Retinal pigment epithelial cell (primary cell): ENCODE measurements at regions not wholly inside any gene's neighbourhood (a gene's known extent, or its start where the extent isn't known, plus 50 kb on each side); places are given as distances from the start of the nearest gene placed in this dataset.

Experiments used
- DNase-seq: peaks from one replicate; pipeline ENCODE4 v3.0.0-alpha.2; 2010; ENCODE audit warnings: low read depth
- H3K4me3 ChIP-seq: 2 replicates; pipeline ENCODE4 v1.5.1; 2011; ENCODE audit warnings: mild to moderate bottlenecking, low read length, control low read depth, moderate library complexity
- TF ChIP-seq, protein P1 (sequence below): conservative IDR thresholded peaks from 2 replicates; pipeline ENCODE4 v1.5.1; 2011; ENCODE audit warnings: low read depth, low read length, control low read depth, inconsistent platforms

GRCh38 chr11:106442032-106442431, 364.6 kb downstream of the AASDHPPT start:
- no peak overlapping the region for H3K4me3 ChIP-seq
- DNase-seq: no peak
- TF ChIP-seq, protein P1, sequence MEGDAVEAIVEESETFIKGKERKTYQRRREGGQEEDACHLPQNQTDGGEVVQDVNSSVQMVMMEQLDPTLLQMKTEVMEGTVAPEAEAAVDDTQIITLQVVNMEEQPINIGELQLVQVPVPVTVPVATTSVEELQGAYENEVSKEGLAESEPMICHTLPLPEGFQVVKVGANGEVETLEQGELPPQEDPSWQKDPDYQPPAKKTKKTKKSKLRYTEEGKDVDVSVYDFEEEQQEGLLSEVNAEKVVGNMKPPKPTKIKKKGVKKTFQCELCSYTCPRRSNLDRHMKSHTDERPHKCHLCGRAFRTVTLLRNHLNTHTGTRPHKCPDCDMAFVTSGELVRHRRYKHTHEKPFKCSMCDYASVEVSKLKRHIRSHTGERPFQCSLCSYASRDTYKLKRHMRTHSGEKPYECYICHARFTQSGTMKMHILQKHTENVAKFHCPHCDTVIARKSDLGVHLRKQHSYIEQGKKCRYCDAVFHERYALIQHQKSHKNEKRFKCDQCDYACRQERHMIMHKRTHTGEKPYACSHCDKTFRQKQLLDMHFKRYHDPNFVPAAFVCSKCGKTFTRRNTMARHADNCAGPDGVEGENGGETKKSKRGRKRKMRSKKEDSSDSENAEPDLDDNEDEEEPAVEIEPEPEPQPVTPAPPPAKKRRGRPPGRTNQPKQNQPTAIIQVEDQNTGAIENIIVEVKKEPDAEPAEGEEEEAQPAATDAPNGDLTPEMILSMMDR: no peak

DNA sequence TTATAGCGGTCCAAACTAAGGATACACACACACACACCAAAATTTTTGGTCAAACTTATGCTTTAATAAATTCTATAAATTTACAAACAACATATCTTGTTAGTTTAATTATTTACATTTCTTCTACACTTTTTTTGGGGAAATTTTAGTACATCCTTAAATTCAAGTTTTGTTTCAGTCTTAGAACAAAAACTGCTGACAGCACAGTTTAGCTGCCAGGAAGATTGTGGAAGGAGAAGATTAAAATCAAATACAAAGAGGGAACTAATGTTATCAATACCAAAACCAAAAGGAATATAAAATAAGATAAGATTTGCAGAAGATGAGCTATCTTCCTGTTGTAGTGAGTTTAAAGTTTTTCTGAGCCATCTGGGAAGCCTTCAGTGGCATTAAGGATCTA, 368.8 kb downstream of the AASDHPPT start:
- TF ChIP-seq, protein P1: no peak
- no peak for DNase-seq
- H3K4me3 ChIP-seq: no peak overlapping the region

DNA sequence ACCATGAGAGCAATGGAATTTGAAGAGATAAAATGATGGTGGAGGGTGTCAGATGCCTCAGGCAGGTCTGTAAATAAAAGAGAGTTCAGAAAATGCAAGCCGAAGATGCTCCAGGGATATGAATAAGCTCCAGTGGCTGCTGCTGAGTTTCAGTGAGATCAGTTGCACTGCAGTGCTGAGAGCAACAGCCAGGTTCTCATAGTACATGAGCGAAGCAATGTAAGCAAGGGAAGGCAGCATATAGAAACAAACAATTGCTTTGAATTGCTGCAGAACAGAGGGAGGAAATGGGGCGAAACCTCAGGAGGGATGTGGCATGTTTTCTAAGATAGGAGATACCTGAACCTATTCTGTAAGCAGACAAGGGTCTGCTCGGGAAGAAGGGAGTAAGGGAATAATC, 369.5 kb downstream of the AASDHPPT start:
- DNase-seq: no peak
- no peak overlapping the region for H3K4me3 ChIP-seq
- TF ChIP-seq, protein P1: no peak

DNA sequence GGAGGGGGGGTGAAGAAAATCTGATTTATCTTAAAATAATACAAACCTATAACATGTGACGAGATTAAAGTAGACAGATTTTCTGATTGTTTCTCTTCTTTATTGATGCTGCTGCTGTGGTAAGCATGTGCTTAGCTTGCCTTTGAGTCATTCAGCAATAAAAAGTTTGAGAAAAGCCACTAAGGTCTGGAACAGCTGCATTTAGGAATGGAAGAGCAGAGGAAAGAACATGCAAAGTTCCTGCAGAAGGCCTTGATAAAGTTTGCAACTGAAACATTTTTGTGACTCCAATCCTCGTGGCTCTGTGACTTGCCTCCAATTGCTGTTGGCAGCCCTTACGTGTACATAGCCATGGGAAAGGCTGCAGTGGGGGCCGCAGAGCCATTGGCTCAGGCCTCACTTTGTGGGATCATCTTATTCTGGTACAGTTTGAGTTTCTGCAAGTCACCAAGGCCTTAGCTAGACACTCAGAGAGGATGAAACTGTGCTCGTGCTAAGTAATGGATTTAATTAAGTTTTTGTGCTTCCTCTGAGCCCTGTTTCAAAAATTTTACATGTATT, 370.2 kb downstream of the AASDHPPT start:
- TF ChIP-seq, protein P1: no peak
- no peak for DNase-seq
- no peak overlapping the region for H3K4me3 ChIP-seq

DNA sequence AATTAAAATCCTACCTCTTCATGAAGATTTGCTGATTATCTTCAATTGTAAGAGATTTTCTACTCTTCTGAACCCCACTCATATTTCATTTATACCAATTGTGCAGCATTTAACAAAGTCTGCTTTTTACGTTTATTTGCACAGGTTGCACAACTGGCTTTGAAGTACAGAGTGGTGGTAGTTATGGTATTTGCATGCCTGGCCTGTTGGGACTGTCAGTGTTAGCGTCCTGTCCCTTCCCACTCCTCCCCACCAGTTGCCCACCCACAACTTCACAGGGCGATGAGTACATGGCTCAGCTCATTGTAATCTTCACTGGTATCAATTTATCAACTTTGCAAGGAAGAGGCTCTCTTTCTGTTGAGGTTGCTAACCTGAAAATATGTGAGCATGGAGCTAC, 372.3 kb downstream of the AASDHPPT start:
- TF ChIP-seq, protein P1: no peak
- DNase-seq: no peak
- no peak overlapping the region for H3K4me3 ChIP-seq

DNA sequence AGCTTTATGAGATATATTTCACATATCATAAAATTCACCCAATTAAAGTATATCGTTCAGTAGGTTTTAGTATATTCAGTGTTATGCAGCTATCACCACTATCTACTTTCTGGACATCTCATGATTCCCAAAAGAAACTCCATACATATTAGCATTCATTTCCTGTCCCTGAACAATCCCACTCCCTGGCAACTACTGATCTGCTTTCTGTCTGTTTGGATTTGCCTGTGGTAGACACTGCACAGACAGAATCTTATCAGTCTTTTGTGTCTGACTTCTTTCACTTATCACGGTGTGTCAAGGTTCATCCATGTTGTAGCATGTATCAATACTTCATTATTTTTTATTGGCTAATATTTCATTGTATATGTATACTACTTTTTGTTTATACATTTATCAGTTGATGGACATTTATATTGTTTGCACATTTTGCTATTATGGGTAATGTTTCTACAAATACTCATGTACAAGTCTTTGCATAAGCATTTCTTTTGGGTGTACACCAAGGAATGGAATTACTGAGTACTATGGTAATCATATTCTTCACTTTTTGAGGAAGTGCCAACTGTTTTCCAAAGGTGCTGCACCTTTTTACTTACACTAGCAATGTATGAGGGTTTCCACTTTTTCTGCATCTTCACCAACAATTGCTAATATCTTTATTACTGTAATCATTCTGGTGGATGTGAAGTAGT, 373.9 kb downstream of the AASDHPPT start:
- TF ChIP-seq, protein P1: no peak
- H3K4me3 ChIP-seq: no peak overlapping the region
- no peak for DNase-seq

DNA sequence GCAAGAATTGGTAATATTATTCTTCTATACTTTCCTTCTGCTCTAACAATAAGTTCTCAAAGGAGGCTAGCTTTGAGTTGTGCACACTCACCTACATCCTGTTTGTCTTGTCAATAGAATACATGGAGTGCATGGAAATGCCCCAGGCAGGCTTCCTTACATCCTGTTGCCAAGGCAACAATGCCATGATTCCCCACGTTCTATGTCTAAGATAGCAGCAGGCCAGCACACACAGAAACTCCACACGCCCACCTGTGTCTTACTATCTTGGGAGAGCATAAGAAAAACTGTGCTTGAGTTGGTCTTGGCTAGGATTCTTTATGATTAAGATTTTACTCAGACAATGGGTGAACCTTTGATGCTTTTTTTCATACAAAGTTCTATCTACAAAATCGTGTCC, 379.2 kb downstream of the AASDHPPT start:
- TF ChIP-seq, protein P1: no peak
- DNase-seq: no peak
- H3K4me3 ChIP-seq: no peak overlapping the region
